HEK293 (cell line): ENCODE measurements at regions not wholly inside any gene's neighbourhood (a gene's known extent, or its start where the extent isn't known, plus 50 kb on each side); places are given as distances from the start of the nearest gene placed in this dataset.

Experiments used
- CTCF ChIA-PET: fragments of 350-600 bp; formaldehyde crosslinking; extraction: SDS; loops from one replicate; lab custom pipeline; 2021; ENCODE audit warnings: antibody characterized with exemption; lab: Yijun Ruan, JAX
- POLR2A ChIA-PET: fragments of 300-600 bp; formaldehyde crosslinking; extraction: SDS; loops from one replicate; lab custom pipeline; 2020; ENCODE audit warnings: antibody characterized with exemption, inconsistent platforms; lab: Yijun Ruan, JAX
- H3K27ac ChIP-seq: fragments of 200-500 bp; sonication (Bioruptor generic); 2 replicates; pipeline ENCODE4 v1.5.1; 2014; ENCODE audit warnings: low read depth, low read length, control low read depth, inconsistent platforms; ENCODE audit errors: extremely low read depth
- H3K36me3 ChIP-seq, 2 experiments: fragments of 200-500 bp in 1 of 2; sonication (Bioruptor generic) in 1 of 2; 1 replicate in 1 of 2; 2 replicates in 1 of 2; pipeline ENCODE4 v1.5.1; 2014 to 2017; ENCODE audit warnings: inconsistent platforms in 2 of 2, low read length in 2 of 2; ENCODE audit not compliant: control insufficient read depth in 2 of 2, insufficient read depth in 1 of 2
- H3K4me1 ChIP-seq: fragments of 200-500 bp; sonication (Bioruptor generic); 2 replicates; pipeline ENCODE4 v1.5.1; 2014; ENCODE audit warnings: mild to moderate bottlenecking, low read length, inconsistent platforms; ENCODE audit not compliant: control insufficient read depth, insufficient read depth
- H3K4me3 ChIP-seq: 2 replicates; pipeline ENCODE4 v1.5.1; 2011; ENCODE audit warnings: low read depth, mild to moderate bottlenecking, control low read depth, low read length, moderate library complexity
- H3K9me3 ChIP-seq: fragments of 200-500 bp; sonication (Bioruptor generic); 2 replicates; pipeline ENCODE4 v1.5.1; 2014; ENCODE audit warnings: low read depth, low read length, inconsistent platforms; ENCODE audit not compliant: control insufficient read depth, insufficient read depth
- BCL11B ChIP-seq: fragments of 450-650 bp; formaldehyde crosslinking; IDR thresholded peaks from 2 replicates; pipeline ENCODE4 v1.5.1; 2016; ENCODE audit warnings: low read depth, missing biosample characterization, missing genetic modification characterization
- KLF9 ChIP-seq: fragments of 450-650 bp; formaldehyde crosslinking; IDR thresholded peaks from 2 replicates; pipeline ENCODE4 v1.5.1; 2016; ENCODE audit warnings: missing biosample characterization, missing genetic modification characterization, low read depth
- OVOL3 ChIP-seq: fragments of 450-650 bp; formaldehyde crosslinking; IDR thresholded peaks from 2 replicates; pipeline ENCODE4 v1.5.1; 2016; ENCODE audit warnings: missing biosample characterization, missing genetic modification characterization
- SALL2 ChIP-seq: fragments of 450-650 bp; formaldehyde crosslinking; IDR thresholded peaks from 2 replicates; pipeline ENCODE4 v1.5.0; 2017; ENCODE audit warnings: missing biosample characterization, mild to moderate bottlenecking, missing genetic modification characterization, borderline replicate concordance
- SETDB1 ChIP-seq: IDR thresholded peaks from one replicate; pipeline ENCODE4 v1.6.1; 2017; ENCODE audit warnings: mild to moderate bottlenecking, low read length, moderate library complexity, mixed read lengths; ENCODE audit not compliant: insufficient read length
- SP3 ChIP-seq: fragments of 450-650 bp; formaldehyde crosslinking; IDR thresholded peaks from 2 replicates; pipeline ENCODE4 v1.5.1; 2016; ENCODE audit warnings: missing biosample characterization, missing genetic modification characterization
- YY1 ChIP-seq: fragments of 450-650 bp; formaldehyde crosslinking; IDR thresholded peaks from 2 replicates; pipeline ENCODE4 v1.5.1; 2018; ENCODE audit warnings: missing biosample characterization, missing genetic modification characterization
- ZNF157 ChIP-seq: fragments of 450-650 bp; formaldehyde crosslinking; IDR thresholded peaks from 2 replicates; pipeline ENCODE4 v1.5.1; 2016; ENCODE audit warnings: missing biosample characterization, missing genetic modification characterization
- ZNF274 ChIP-seq, 2 experiments: fragments of 200-500 bp in 1 of 2; fragments of 450-650 bp in 1 of 2; sonication (Bioruptor generic) in 1 of 2; formaldehyde crosslinking in 1 of 2; IDR thresholded peaks; 2 replicates each; pipeline versions ENCODE4 v1.5.1 to v1.6.1; 2014 to 2016; ENCODE audit warnings: borderline replicate concordance in 1 of 2, inconsistent platforms in 1 of 2, low read length in 1 of 2, missing biosample characterization in 1 of 2, missing genetic modification characterization in 1 of 2
- ZNF302 ChIP-seq: fragments of 450-650 bp; formaldehyde crosslinking; IDR thresholded peaks from 2 replicates; pipeline ENCODE4 v1.5.1; 2016; ENCODE audit warnings: missing biosample characterization, missing genetic modification characterization, low read depth
- ZNF311 ChIP-seq: fragments of 450-650 bp; formaldehyde crosslinking; IDR thresholded peaks from 2 replicates; pipeline ENCODE4 v1.5.1; 2017; ENCODE audit warnings: missing biosample characterization, missing genetic modification characterization, borderline replicate concordance
- ZNF335 ChIP-seq: fragments of 450-650 bp; formaldehyde crosslinking; conservative IDR thresholded peaks from 2 replicates; pipeline ENCODE4 v1.5.1; 2016; ENCODE audit warnings: missing biosample characterization, missing genetic modification characterization
- ZNF544 ChIP-seq: fragments of 450-650 bp; formaldehyde crosslinking; IDR thresholded peaks from 2 replicates; pipeline ENCODE4 v1.5.0; 2017; ENCODE audit warnings: missing biosample characterization, missing genetic modification characterization
- ZNF561 ChIP-seq: fragments of 450-650 bp; IDR thresholded peaks from 2 replicates; pipeline ENCODE4 v1.5.1; 2018; ENCODE audit warnings: missing biosample characterization, missing genetic modification characterization, borderline replicate concordance
- ZNF571 ChIP-seq: fragments of 450-650 bp; formaldehyde crosslinking; IDR thresholded peaks from 2 replicates; pipeline ENCODE4 v1.5.0; 2017; ENCODE audit warnings: missing biosample characterization, missing genetic modification characterization
- ZNF629 ChIP-seq: fragments of 450-650 bp; formaldehyde crosslinking; IDR thresholded peaks from 2 replicates; pipeline ENCODE4 v1.5.1; 2017; ENCODE audit warnings: missing biosample characterization, missing genetic modification characterization
- ZNF677 ChIP-seq: fragments of 450-650 bp; IDR thresholded peaks from 2 replicates; pipeline ENCODE4 v1.5.0; 2018; ENCODE audit warnings: missing biosample characterization, mild to moderate bottlenecking, missing genetic modification characterization, moderate library complexity
- ZNF707 ChIP-seq: fragments of 450-650 bp; formaldehyde crosslinking; IDR thresholded peaks from 2 replicates; pipeline ENCODE4 v1.5.1; 2016; ENCODE audit warnings: missing biosample characterization, missing genetic modification characterization
- ZNF785 ChIP-seq: fragments of 450-650 bp; formaldehyde crosslinking; IDR thresholded peaks from 2 replicates; pipeline ENCODE4 v1.5.1; 2016; ENCODE audit warnings: missing biosample characterization, missing genetic modification characterization
- TF ChIP-seq, protein P1 (sequence below): fragments of 450-650 bp; formaldehyde crosslinking; IDR thresholded peaks from 2 replicates; pipeline ENCODE4 v1.5.1; 2016; ENCODE audit warnings: missing biosample characterization, missing genetic modification characterization, borderline replicate concordance
- TF ChIP-seq, protein P2 (sequence below): fragments of 450-650 bp; formaldehyde crosslinking; IDR thresholded peaks from 2 replicates; pipeline ENCODE4 v1.5.1; 2016; ENCODE audit warnings: missing biosample characterization, missing genetic modification characterization, borderline replicate concordance
- TF ChIP-seq, protein P3 (sequence below): fragments of 450-650 bp; formaldehyde crosslinking; conservative IDR thresholded peaks from 2 replicates; pipeline ENCODE4 v1.5.1; 2016; ENCODE audit warnings: low read depth, missing biosample characterization, missing genetic modification characterization
- TF ChIP-seq, protein P4 (sequence below): sonication (generic); formaldehyde crosslinking; IDR thresholded peaks from 2 replicates; pipeline ENCODE4 v1.8.1; 2022; ENCODE audit warnings: mild to moderate bottlenecking, moderate library complexity, missing genetic modification reagents

DNA sequence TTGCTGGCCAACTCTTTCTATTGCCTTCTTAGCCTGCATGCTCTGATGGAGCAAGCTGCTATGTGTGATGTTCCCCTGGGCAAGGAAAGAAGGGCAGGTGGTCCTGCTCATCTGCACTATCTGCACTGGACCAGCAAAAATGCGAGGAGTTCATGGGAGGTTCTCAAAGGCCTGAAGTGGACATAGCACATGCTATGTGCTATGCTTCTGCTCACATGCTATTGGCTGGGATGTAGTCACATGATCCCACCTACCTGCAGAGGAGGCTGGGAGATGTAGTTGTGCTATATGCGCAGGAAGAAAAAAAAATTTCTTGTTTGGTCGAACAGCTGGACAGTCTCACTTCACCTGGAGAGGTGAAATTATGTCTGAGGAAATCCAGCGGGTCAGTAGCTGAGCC is 587.7 kb downstream of the MATN1 start:
- Histone ChIP-seq H3K36me3 (no peaks in the 10 kb centered on the region), H3K4me1 (no peaks in the 10 kb centered on the region), H3K4me3 (no peak overlapping the region), H3K9me3 (no peaks in the 10 kb centered on the region)
- POLR2A ChIA-PET, result no interaction called here
- CTCF ChIA-PET, result no interaction called here
- TF ChIP-seq SALL2 (tag by site-specific recombination), result no peak
- no peak for TF ChIP-seq ZNF157
- no peak for TF ChIP-seq ZNF335
- TF ChIP-seq SETDB1, result no peak
- TF ChIP-seq ZNF544 (tag by site-specific recombination), result no peak
- no peak for TF ChIP-seq BCL11B (tag by site-specific recombination)
- no peak for TF ChIP-seq ZNF302 (tag by site-specific recombination)
- TF ChIP-seq ZNF707 (tag by site-specific recombination), result no peak
- no peak for TF ChIP-seq ZNF274 (IDR thresholded peaks at IDR 0.05; ENCODE audit: low read length)
- no peak for TF ChIP-seq ZNF274 (tag by site-specific recombination; IDR thresholded peaks at IDR 0.05; ENCODE audit: borderline replicate concordance)
- no peak for TF ChIP-seq KLF9 (tag by site-specific recombination)
- TF ChIP-seq OVOL3 (tag by site-specific recombination), result no peak
- TF ChIP-seq, protein P1, sequence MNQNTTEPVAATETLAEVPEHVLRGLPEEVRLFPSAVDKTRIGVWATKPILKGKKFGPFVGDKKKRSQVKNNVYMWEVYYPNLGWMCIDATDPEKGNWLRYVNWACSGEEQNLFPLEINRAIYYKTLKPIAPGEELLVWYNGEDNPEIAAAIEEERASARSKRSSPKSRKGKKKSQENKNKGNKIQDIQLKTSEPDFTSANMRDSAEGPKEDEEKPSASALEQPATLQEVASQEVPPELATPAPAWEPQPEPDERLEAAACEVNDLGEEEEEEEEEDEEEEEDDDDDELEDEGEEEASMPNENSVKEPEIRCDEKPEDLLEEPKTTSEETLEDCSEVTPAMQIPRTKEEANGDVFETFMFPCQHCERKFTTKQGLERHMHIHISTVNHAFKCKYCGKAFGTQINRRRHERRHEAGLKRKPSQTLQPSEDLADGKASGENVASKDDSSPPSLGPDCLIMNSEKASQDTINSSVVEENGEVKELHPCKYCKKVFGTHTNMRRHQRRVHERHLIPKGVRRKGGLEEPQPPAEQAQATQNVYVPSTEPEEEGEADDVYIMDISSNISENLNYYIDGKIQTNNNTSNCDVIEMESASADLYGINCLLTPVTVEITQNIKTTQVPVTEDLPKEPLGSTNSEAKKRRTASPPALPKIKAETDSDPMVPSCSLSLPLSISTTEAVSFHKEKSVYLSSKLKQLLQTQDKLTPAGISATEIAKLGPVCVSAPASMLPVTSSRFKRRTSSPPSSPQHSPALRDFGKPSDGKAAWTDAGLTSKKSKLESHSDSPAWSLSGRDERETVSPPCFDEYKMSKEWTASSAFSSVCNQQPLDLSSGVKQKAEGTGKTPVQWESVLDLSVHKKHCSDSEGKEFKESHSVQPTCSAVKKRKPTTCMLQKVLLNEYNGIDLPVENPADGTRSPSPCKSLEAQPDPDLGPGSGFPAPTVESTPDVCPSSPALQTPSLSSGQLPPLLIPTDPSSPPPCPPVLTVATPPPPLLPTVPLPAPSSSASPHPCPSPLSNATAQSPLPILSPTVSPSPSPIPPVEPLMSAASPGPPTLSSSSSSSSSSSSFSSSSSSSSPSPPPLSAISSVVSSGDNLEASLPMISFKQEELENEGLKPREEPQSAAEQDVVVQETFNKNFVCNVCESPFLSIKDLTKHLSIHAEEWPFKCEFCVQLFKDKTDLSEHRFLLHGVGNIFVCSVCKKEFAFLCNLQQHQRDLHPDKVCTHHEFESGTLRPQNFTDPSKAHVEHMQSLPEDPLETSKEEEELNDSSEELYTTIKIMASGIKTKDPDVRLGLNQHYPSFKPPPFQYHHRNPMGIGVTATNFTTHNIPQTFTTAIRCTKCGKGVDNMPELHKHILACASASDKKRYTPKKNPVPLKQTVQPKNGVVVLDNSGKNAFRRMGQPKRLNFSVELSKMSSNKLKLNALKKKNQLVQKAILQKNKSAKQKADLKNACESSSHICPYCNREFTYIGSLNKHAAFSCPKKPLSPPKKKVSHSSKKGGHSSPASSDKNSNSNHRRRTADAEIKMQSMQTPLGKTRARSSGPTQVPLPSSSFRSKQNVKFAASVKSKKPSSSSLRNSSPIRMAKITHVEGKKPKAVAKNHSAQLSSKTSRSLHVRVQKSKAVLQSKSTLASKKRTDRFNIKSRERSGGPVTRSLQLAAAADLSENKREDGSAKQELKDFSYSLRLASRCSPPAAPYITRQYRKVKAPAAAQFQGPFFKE (tag by site-specific recombination), result no peak
- TF ChIP-seq, protein P2, sequence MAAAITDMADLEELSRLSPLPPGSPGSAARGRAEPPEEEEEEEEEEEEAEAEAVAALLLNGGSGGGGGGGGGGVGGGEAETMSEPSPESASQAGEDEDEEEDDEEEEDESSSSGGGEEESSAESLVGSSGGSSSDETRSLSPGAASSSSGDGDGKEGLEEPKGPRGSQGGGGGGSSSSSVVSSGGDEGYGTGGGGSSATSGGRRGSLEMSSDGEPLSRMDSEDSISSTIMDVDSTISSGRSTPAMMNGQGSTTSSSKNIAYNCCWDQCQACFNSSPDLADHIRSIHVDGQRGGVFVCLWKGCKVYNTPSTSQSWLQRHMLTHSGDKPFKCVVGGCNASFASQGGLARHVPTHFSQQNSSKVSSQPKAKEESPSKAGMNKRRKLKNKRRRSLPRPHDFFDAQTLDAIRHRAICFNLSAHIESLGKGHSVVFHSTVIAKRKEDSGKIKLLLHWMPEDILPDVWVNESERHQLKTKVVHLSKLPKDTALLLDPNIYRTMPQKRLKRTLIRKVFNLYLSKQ (tag by site-specific recombination), result no peak
- no peak for TF ChIP-seq SP3
- TF ChIP-seq, all 188 proteins: peak for 0
- no peak overlapping the region for H3K27ac ChIP-seq

DNA sequence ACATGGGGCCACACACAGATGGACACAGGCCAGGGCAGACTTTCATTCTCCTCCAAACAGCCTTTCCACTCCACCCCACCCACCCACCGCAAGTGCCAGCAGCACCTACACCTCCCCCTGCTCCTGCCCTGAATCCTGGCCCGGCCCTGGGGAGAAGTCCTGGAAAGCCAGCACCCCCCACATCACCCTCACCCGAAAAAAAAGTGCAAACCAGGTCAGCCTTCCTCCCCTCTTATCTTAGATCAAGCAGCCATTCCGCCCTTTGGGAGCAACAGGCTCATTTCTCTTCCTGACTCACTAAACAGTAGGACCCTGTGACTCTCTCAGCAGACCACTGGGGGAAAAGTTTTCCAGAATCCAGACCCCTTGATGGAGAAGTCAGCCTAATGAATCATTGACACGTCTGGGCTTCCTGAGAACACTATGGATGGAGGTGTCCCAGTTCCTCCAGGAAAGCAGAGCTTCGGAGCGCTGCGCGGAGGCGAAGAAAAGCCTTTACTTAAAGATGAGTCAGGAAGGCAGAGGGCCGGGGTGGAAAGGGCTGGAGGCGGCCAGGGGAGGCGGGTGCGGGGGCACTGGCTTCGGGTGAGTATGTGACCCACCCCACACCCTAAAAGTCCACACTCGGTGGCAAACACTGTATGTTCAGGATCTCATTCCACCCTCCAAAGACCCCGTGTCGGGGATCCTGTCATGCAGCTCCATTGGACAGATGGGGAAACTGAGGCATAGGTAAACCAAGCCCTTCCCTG is 588.7 kb downstream of the MATN1 start:
- ChIA-PET POLR2A (no interaction called here), CTCF (interaction anchor here (0.9 kb wide), 1 partner anchor 23 kb away, joined by 3 read pairs; no protein-coding TSS in a partner anchor)
- no peaks in the 10 kb centered on the region for H3K36me3 ChIP-seq
- H3K4me1 ChIP-seq, result no peaks in the 10 kb centered on the region
- H3K27ac ChIP-seq, result no peak overlapping the region
- no peak overlapping the region for H3K4me3 ChIP-seq
- H3K9me3 ChIP-seq, result no peaks in the 10 kb centered on the region
- no peak for TF ChIP-seq ZNF677 (tag by site-specific recombination)
- TF ChIP-seq ZNF571 (tag by site-specific recombination), result no peak
- TF ChIP-seq SETDB1, result no peak
- no peak for TF ChIP-seq ZNF311 (tag by site-specific recombination)
- TF ChIP-seq YY1 (tag by site-specific recombination), result no peak
- TF ChIP-seq ZNF629, result no peak
- TF ChIP-seq ZNF561, result no peak
- TF ChIP-seq, protein P3, sequence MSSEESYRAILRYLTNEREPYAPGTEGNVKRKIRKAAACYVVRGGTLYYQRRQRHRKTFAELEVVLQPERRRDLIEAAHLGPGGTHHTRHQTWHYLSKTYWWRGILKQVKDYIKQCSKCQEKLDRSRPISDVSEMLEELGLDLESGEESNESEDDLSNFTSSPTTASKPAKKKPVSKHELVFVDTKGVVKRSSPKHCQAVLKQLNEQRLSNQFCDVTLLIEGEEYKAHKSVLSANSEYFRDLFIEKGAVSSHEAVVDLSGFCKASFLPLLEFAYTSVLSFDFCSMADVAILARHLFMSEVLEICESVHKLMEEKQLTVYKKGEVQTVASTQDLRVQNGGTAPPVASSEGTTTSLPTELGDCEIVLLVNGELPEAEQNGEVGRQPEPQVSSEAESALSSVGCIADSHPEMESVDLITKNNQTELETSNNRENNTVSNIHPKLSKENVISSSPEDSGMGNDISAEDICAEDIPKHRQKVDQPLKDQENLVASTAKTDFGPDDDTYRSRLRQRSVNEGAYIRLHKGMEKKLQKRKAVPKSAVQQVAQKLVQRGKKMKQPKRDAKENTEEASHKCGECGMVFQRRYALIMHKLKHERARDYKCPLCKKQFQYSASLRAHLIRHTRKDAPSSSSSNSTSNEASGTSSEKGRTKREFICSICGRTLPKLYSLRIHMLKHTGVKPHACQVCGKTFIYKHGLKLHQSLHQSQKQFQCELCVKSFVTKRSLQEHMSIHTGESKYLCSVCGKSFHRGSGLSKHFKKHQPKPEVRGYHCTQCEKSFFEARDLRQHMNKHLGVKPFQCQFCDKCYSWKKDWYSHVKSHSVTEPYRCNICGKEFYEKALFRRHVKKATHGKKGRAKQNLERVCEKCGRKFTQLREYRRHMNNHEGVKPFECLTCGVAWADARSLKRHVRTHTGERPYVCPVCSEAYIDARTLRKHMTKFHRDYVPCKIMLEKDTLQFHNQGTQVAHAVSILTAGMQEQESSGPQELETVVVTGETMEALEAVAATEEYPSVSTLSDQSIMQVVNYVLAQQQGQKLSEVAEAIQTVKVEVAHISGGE (tag by site-specific recombination), result no peak
- TF ChIP-seq ZNF785 (tag by site-specific recombination), result no peak
- TF ChIP-seq, protein P4, sequence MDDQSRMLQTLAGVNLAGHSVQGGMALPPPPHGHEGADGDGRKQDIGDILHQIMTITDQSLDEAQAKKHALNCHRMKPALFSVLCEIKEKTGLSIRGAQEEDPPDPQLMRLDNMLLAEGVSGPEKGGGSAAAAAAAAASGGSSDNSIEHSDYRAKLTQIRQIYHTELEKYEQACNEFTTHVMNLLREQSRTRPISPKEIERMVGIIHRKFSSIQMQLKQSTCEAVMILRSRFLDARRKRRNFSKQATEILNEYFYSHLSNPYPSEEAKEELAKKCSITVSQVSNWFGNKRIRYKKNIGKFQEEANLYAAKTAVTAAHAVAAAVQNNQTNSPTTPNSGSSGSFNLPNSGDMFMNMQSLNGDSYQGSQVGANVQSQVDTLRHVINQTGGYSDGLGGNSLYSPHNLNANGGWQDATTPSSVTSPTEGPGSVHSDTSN (CRISPR knock-in tag), result no peak
